ENCODE measurements at regions not wholly inside any gene's neighbourhood (a gene's known extent, or its start where the extent isn't known, plus 50 kb on each side); places are given as distances from the start of the nearest gene placed in this dataset.

- 80 to 84% methylated on average over 1 of the region's 1 CpG for WGBS, 2 donors
- DNase-seq = no peak
Measured at GRCh38 chr6:92169506-92169905, 1249.9 kb downstream of the EPHA7 start.

DNA sequence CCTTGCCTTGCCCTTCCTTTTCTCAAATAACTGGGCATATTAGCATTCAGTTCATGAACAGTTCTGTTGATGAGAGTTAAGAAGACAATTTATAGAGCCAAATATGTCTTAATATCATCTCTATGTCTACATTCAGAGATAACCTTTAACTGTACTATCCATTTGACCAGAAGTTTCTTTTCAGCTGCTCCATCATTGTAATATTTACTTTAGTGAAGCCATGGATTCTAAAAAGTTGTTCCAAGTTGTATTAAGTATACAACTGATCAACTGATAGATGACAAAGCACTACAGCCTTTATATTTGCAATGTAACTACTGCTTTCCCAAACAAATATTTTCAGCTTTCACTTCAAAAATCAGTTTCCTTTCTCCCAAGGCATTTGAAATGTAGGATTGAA, 1252.7 kb downstream of the EPHA7 start:
- Histone ChIP-seq H3K9me3 (no peaks in the 10 kb centered on the region), H3K4me3 (no peak overlapping the region), H3K4me1 (no peaks in the 10 kb centered on the region), H3K27ac (no peak overlapping the region), H3K27me3 (no peaks in the 10 kb centered on the region), H3K36me3 (no peaks in the 10 kb centered on the region)
- no peak for ATAC-seq (ENCODE audit: low FRiP score in 2 of 2)
- no peak for TF ChIP-seq CTCF (IDR thresholded peaks at IDR 0.05)
- no peak for TF ChIP-seq EP300 (IDR thresholded peaks at IDR 0.05)
- DNase-seq = no peak

More at GRCh38 chr6:92169506-92169905, 1249.9 kb downstream of the EPHA7 start:
- Histone ChIP-seq H3K27ac (no peak overlapping the region), H3K27me3 (no peaks in the 10 kb centered on the region), H3K36me3 (no peaks in the 10 kb centered on the region), H3K4me3 (no peak overlapping the region), H3K4me1 (no peaks in the 10 kb centered on the region), H3K9me3 (no peaks in the 10 kb centered on the region)
- TF ChIP-seq POLR2A (IDR thresholded peaks at IDR 0.05) = no peak
- no peak for TF ChIP-seq POLR2AphosphoS5 (IDR thresholded peaks at IDR 0.05)
- no peak for TF ChIP-seq EP300 (IDR thresholded peaks at IDR 0.05)
- no peak for TF ChIP-seq CTCF (IDR thresholded peaks at IDR 0.05)
- ATAC-seq (ENCODE audit: low FRiP score in 2 of 2) = no peak

DNA sequence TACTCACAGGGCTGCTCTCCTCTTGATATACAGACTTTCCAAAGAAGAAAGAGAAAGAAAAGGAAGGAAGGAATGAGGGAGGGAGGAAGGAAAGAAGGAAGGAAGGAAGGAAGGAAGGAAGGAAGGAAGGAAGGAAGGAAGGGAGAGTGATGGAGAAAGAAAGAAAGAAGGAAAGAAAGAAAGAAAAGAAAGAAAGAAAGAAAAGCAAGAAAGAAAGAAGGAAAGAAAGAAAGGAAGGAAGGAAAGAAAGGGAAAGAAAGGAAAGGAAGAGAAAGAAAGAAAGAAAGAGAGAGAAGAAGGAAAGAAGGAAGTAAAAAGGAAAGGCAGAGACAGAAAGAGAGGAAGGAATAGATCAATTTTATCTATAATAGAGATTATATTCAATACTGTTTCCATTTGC, 1257.4 kb downstream of the EPHA7 start:
- no peaks in the 10 kb centered on the region for H3K9me3 ChIP-seq
- H3K27ac ChIP-seq = no peak overlapping the region
- no peak overlapping the region for H3K4me3 ChIP-seq
- no peak for TF ChIP-seq EP300 (IDR thresholded peaks at IDR 0.05)
- TF ChIP-seq CTCF (IDR thresholded peaks at IDR 0.05) = no peak
- no peak for TF ChIP-seq POLR2AphosphoS5 (IDR thresholded peaks at IDR 0.05)
- no peak for TF ChIP-seq POLR2A (IDR thresholded peaks at IDR 0.05)
- no peak for ATAC-seq (ENCODE audit: low FRiP score in 2 of 2)
- no peak for DNase-seq
- H3K4me1 ChIP-seq = no peaks in the 10 kb centered on the region
- no peaks in the 10 kb centered on the region for H3K36me3 ChIP-seq
- H3K27me3 ChIP-seq = no peaks in the 10 kb centered on the region

DNA sequence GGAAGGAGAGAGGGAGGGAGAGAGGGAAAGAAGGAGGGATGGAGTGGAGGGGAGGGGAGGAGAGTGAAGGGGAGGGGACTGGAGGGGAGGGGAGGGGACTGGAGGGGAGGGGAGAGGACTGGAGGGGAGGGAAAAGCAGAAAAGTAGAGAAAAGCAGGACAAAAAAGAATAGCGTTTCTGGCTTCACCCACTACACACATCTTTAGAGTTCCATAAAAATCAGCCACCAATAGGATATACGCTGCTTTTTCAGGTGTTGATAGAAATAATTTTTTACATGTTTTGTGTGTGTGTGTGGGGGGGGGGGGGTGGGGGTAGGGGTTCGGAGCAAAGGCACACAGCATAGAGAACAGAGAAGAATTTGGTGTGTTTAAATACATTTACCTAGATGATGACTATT, 1259.1 kb downstream of the EPHA7 start:
- no peaks in the 10 kb centered on the region for H3K36me3 ChIP-seq
- H3K4me3 ChIP-seq = no peak overlapping the region
- H3K4me1 ChIP-seq = no peaks in the 10 kb centered on the region
- no peaks in the 10 kb centered on the region for H3K9me3 ChIP-seq
- TF ChIP-seq POLR2AphosphoS5 (IDR thresholded peaks at IDR 0.05) (no peak), CTCF (IDR thresholded peaks at IDR 0.05) (no peak), POLR2A (IDR thresholded peaks at IDR 0.05) (no peak), EP300 (IDR thresholded peaks at IDR 0.05) (no peak)
- no peak overlapping the region for H3K27ac ChIP-seq
- DNase-seq (no peak), ATAC-seq (ENCODE audit: low FRiP score in 2 of 2) (no peak)
- WGBS, 2 donors = 82 to 91% methylated on average over 3 of the region's 3 CpGs
- no peaks in the 10 kb centered on the region for H3K27me3 ChIP-seq

DNA sequence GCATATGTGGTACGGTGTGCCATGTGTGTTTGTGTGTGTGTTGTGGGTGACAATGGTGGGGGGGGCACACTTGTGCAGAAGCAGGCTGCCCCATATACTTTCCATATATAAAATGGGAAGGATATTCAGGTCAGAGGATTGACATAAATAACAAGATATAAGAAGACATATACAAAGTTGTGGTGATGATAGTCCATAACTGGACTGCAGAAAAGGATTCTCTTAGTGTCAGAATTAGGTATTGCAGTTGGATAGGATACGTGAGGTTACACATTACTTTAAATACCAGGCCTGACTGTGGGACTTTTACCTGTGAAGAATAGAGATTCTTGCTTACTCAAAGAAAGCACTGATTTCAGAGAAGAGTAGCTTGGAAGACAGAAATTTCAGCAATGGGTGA, 1260.3 kb downstream of the EPHA7 start:
- no peak for ATAC-seq (ENCODE audit: low FRiP score in 2 of 2)
- Histone ChIP-seq H3K36me3 (no peaks in the 10 kb centered on the region), H3K27me3 (no peaks in the 10 kb centered on the region), H3K4me3 (no peak overlapping the region), H3K4me1 (no peaks in the 10 kb centered on the region), H3K9me3 (no peaks in the 10 kb centered on the region), H3K27ac (no peak overlapping the region)
- TF ChIP-seq EP300 (IDR thresholded peaks at IDR 0.05) = no peak
- no peak for TF ChIP-seq POLR2A (IDR thresholded peaks at IDR 0.05)
- no peak for TF ChIP-seq POLR2AphosphoS5 (IDR thresholded peaks at IDR 0.05)
- TF ChIP-seq CTCF (IDR thresholded peaks at IDR 0.05) = no peak
- DNase-seq = no peak
- 81 to 83% methylated on average over 2 of the region's 2 CpGs for WGBS, 2 donors

Measured in upper lobe of left lung (tissue), 6 donors.